Stomach (tissue), 8 donors: ENCODE measurements at regions not wholly inside any gene's neighbourhood (a gene's known extent, or its start where the extent isn't known, plus 50 kb on each side); places are given as distances from the start of the nearest gene placed in this dataset.
A peak's percentile ranks its signal among the peaks of the same experiment; 100 is the strongest.
"Not testable (repeated sequence)": the region's sequence is repeated elsewhere in the genome, so short reads cannot be mapped to it uniquely, and the experiment has no call there.

ENCODE experiments used
- DNase-seq, 2 donors: peaks; one replicate each; pipeline versions ENCODE4 v3.0.0 to v3.0.0-alpha.2; 2013 to 2019
- H3K27ac ChIP-seq, 5 donors: fragments of 200-600 bp in 4 of 5; sonication (generic) in 4 of 5; one replicate each; pipeline ENCODE4 v1.5.1; 2013 to 2019; ENCODE audit warnings: mild to moderate bottlenecking in 1 of 5, moderate library complexity in 1 of 5
- H3K27me3 ChIP-seq, 3 donors: fragments of 200-600 bp; sonication (generic); one replicate each; pipeline ENCODE4 v1.5.1; 2017 to 2019; ENCODE audit warnings: mixed run types in 1 of 3
- H3K36me3 ChIP-seq, 4 donors: fragments of 200-600 bp; sonication (generic); 1 replicate in 3 of 4; 2 replicates in 1 of 4; pipeline ENCODE4 v1.5.1; 2016 to 2019
- H3K4me1 ChIP-seq, 4 donors: fragments of 200-600 bp; sonication (generic); one replicate each; pipeline ENCODE4 v1.5.1; 2016 to 2019
- H3K4me3 ChIP-seq, 4 donors: fragments of 200-600 bp; sonication (generic) in 3 of 4; one replicate each; pipeline ENCODE4 v1.5.1; 2016 to 2019; ENCODE audit warnings: mild to moderate bottlenecking in 1 of 4
- H3K9me3 ChIP-seq, 4 donors: fragments of 200-600 bp; sonication (generic); one replicate each; pipeline ENCODE4 v1.5.1; 2016 to 2019
- WGBS, 5 donors: extraction: QIAGEN DNeasy Blood & Tissue Kit in 3 of 5; methylation state at CpG; one replicate each; pipeline versions ENCODE4 v1.1.5 to v1.1.7; 2013 to 2018; 5-methylcytosine and 5-hydroxymethylcytosine counted together
- intact Hi-C: fragments of 100-400 bp; cut with DNase I; formaldehyde crosslinking; loops from one replicate; pipeline ENCODE4 v1.15.1; 2023; ENCODE audit warnings: low total_unique reads
- donor health status: healthy with polysubstance abuse.
- donor health status: Bipolar disorder and iron deficiency.
- donor health status: healthy.

DNA sequence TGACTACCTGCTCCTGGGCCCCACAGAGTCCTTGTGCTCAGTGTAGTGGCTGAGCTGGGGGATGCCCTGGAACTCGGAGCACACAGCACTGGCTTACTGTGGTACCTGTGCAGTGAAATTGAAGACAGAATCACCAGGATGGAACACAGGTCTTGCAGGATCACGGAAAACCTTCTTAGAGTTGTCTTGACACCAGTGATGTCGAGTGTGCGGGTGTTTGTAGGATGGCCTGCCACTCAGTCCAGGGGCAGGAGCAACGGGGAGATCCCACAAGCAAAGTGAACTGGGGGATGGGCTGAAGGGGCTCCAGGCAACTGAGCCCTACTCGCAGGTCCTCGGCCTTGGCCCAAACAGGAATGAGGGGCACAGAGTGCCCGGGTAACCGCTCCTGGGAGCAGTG, 122.2 kb upstream of the SERF1A start:
- peak in 1 of 2 donors; percentile 20 for DNase-seq
- H3K9me3 ChIP-seq, H3K4me3 ChIP-seq, H3K27me3 ChIP-seq, H3K36me3 ChIP-seq, intact Hi-C loops, H3K4me1 ChIP-seq, H3K27ac ChIP-seq: not testable (repeated sequence)
- 97 to 100% (median 99%) methylated on average over 3 to 4 of the region's 9 CpGs for WGBS, 5 donors
